H1 (cell line): ENCODE measurements at regions not wholly inside any gene's neighbourhood (a gene's known extent, or its start where the extent isn't known, plus 50 kb on each side); places are given as distances from the start of the nearest gene placed in this dataset.

ENCODE experiments used
- CTCF ChIA-PET: fragments of 300-600 bp; sonication (Branson Sonifier 250); formaldehyde crosslinking; loops from one replicate; lab custom pipeline; 2021; ENCODE audit not compliant: partially characterized antibody; lab: Charles Lee
- POLR2A ChIA-PET: fragments of 300-600 bp; sonication (Branson Sonifier 250); formaldehyde crosslinking; loops from one replicate; lab custom pipeline; 2021; ENCODE audit warnings: inconsistent platforms; ENCODE audit not compliant: partially characterized antibody; lab: Charles Lee
- DNase-seq, 2 experiments: peaks; one replicate each; pipeline versions ENCODE4 v3.0.0 to v3.0.0-alpha.2; 2010 to 2022; ENCODE audit warnings: low spot score in 2 of 2, low read depth in 1 of 2, mixed read lengths in 1 of 2
- FAIRE-seq: peaks from 2 replicates; lab custom pipeline; 2011; peaks lifted over from hg19 to GRCh38; lab: Jason Lieb, UNC
- H2AFZ ChIP-seq: 2 replicates; pipeline ENCODE4 v1.8.1; 2012; ENCODE audit warnings: low read length, inconsistent platforms
- H2AK5ac ChIP-seq: 2 replicates; pipeline ENCODE4 v1.6.1; 2013; ENCODE audit warnings: low read depth, low read length
- H2BK120ac ChIP-seq: replicated peaks from 2 replicates; pipeline ENCODE3; 2013; ENCODE audit warnings: low read depth, low read length, inconsistent platforms
- H2BK12ac ChIP-seq: 2 replicates; pipeline ENCODE4 v1.6.1; 2013; ENCODE audit warnings: low read depth, low read length
- H2BK15ac ChIP-seq: 2 replicates; pipeline ENCODE4 v1.6.1; 2013; ENCODE audit warnings: low read length
- H2BK20ac ChIP-seq: 2 replicates; pipeline ENCODE4 v1.6.1; 2013; ENCODE audit warnings: low read length
- H2BK5ac ChIP-seq: 2 replicates; pipeline ENCODE4 v1.6.1; 2013; ENCODE audit warnings: low read depth, low read length
- H3K14ac ChIP-seq: 2 replicates; pipeline ENCODE4 v1.6.1; 2013; ENCODE audit warnings: inconsistent platforms; ENCODE audit not compliant: insufficient read length
- H3K18ac ChIP-seq: 2 replicates; pipeline ENCODE4 v1.6.1; 2013; ENCODE audit warnings: low read length; ENCODE audit errors: extremely low read depth
- H3K23ac ChIP-seq: 2 replicates; pipeline ENCODE4 v1.6.1; 2013; ENCODE audit warnings: inconsistent platforms; ENCODE audit not compliant: insufficient read length
- H3K23me2 ChIP-seq: 2 replicates; pipeline ENCODE4 v1.6.1; 2013; ENCODE audit warnings: low read depth, low read length
- H3K27ac ChIP-seq: 2 replicates; pipeline ENCODE4 v1.6.1; 2011; ENCODE audit warnings: low read depth, low read length, inconsistent platforms
- H3K27me3 ChIP-seq, 4 experiments: replicated peaks in 1 of 4; 1 replicate in 1 of 4; 2 replicates in 3 of 4; pipeline versions ENCODE4 v1.6.1 to v1.8.1; 2011 to 2013; ENCODE audit warnings: low read length in 3 of 4, mild to moderate bottlenecking in 3 of 4, inconsistent platforms in 2 of 4, mixed read lengths in 2 of 4, moderate library complexity in 1 of 4; ENCODE audit not compliant: control insufficient read depth in 3 of 4, insufficient read depth in 3 of 4; ENCODE audit errors: extremely low read depth in 1 of 4
- H3K36me3 ChIP-seq, 4 experiments: 2 replicates each; pipeline versions ENCODE4 v1.6.1 to v1.8.1; 2011 to 2013; ENCODE audit warnings: mild to moderate bottlenecking in 4 of 4, low read length in 3 of 4, moderate library complexity in 2 of 4, control low read depth in 1 of 4, inconsistent platforms in 1 of 4; ENCODE audit not compliant: insufficient read depth in 4 of 4, control insufficient read depth in 2 of 4
- H3K4ac ChIP-seq: replicated peaks from 2 replicates; pipeline ENCODE3; 2013; ENCODE audit warnings: low read length, low read depth, mixed read lengths, inconsistent platforms; ENCODE audit not compliant: insufficient read length
- H3K4me1 ChIP-seq, 4 experiments: replicated peaks in 1 of 4; 1 replicate in 1 of 4; 2 replicates in 3 of 4; pipeline versions ENCODE4 v1.6.1 to v1.8.1; 2011 to 2013; ENCODE audit warnings: low read length in 3 of 4, inconsistent platforms in 2 of 4, mixed read lengths in 1 of 4; ENCODE audit not compliant: insufficient read depth in 4 of 4, control insufficient read depth in 3 of 4
- H3K4me2 ChIP-seq, 2 experiments: 2 replicates each; pipeline versions ENCODE4 v1.6.1 to v1.8.1; 2011 to 2013; ENCODE audit warnings: low read depth in 2 of 2, low read length in 2 of 2, control low read depth in 1 of 2, inconsistent platforms in 1 of 2, mild to moderate bottlenecking in 1 of 2; ENCODE audit not compliant: insufficient read depth in 1 of 2
- H3K4me3 ChIP-seq, 4 experiments: fragments of 200-600, 300-600 bp in 1 of 4; sonication (generic), shearing (Covaris generic), sonication (Bioruptor Twin) in 1 of 4; 2 replicates each; pipeline versions ENCODE4 v1.5.1 to v1.8.1; 2011 to 2016; ENCODE audit warnings: low read length in 4 of 4, low read depth in 3 of 4, control low read depth in 2 of 4, inconsistent platforms in 2 of 4, mild to moderate bottlenecking in 2 of 4, mixed read lengths in 1 of 4, moderate library complexity in 1 of 4; ENCODE audit not compliant: insufficient read depth in 2 of 4; ENCODE audit errors: extremely low read depth in 1 of 4
- H3K56ac ChIP-seq: replicated peaks from 2 replicates; pipeline ENCODE3; 2013; ENCODE audit warnings: low read depth, mild to moderate bottlenecking, mixed read lengths, low read length, inconsistent platforms; ENCODE audit not compliant: insufficient read length
- H3K79me1 ChIP-seq: 2 replicates; pipeline ENCODE4 v1.6.1; 2013; ENCODE audit warnings: low read depth, low read length, control low read depth
- H3K79me2 ChIP-seq, 2 experiments: 2 replicates each; pipeline versions ENCODE4 v1.6.1 to v1.8.1; 2012 to 2013; ENCODE audit warnings: low read length in 2 of 2, mild to moderate bottlenecking in 2 of 2, inconsistent platforms in 1 of 2; ENCODE audit not compliant: insufficient read depth in 2 of 2, control insufficient read depth in 1 of 2
- H3K9ac ChIP-seq, 4 experiments: replicated peaks in 1 of 4; 1 replicate in 1 of 4; 2 replicates in 3 of 4; pipeline versions ENCODE4 v1.6.1 to v1.8.1; 2011 to 2013; ENCODE audit warnings: low read depth in 3 of 4, low read length in 3 of 4, control low read depth in 2 of 4, mild to moderate bottlenecking in 2 of 4, moderate library complexity in 2 of 4, inconsistent platforms in 1 of 4; ENCODE audit errors: extremely low read depth in 1 of 4
- H3K9me3 ChIP-seq, 2 experiments: 2 replicates each; pipeline versions ENCODE4 v1.6.1 to v1.8.1; 2012 to 2013; ENCODE audit warnings: mild to moderate bottlenecking in 2 of 2, moderate library complexity in 2 of 2, control low read depth in 1 of 2, inconsistent platforms in 1 of 2, low read depth in 1 of 2, low read length in 1 of 2, mixed read lengths in 1 of 2; ENCODE audit not compliant: insufficient read depth in 2 of 2
- H4K20me1 ChIP-seq, 2 experiments: replicated peaks in 1 of 2; 2 replicates each; pipeline versions ENCODE3 to v1.8.1; 2011 to 2013; ENCODE audit warnings: inconsistent platforms in 2 of 2, low read length in 2 of 2, mild to moderate bottlenecking in 1 of 2; ENCODE audit not compliant: insufficient read depth in 2 of 2, control insufficient read depth in 1 of 2
- H4K5ac ChIP-seq: 2 replicates; pipeline ENCODE4 v1.6.1; 2013; ENCODE audit warnings: low read length, low read depth, mixed read lengths, inconsistent platforms; ENCODE audit not compliant: insufficient read length
- H4K8ac ChIP-seq: 2 replicates; pipeline ENCODE4 v1.8.0; 2013; ENCODE audit warnings: mild to moderate bottlenecking, moderate library complexity, low read length, inconsistent platforms; ENCODE audit not compliant: insufficient read depth; ENCODE audit errors: extremely low read depth
- H4K91ac ChIP-seq: replicated peaks from 2 replicates; pipeline ENCODE3; 2013; ENCODE audit warnings: low read length, mixed read lengths, inconsistent platforms; ENCODE audit not compliant: insufficient read length
- CEBPB ChIP-seq: IDR thresholded peaks from 2 replicates; pipeline ENCODE4 v1.6.1; 2012; ENCODE audit warnings: low read depth, low read length
- JUND ChIP-seq: IDR thresholded peaks from 2 replicates; pipeline ENCODE4 v1.6.1; 2011; ENCODE audit warnings: mild to moderate bottlenecking, improper control_type of control experiment, low read length
- KDM1A ChIP-seq: fragments of 200-600, 300-600 bp; sonication (generic); IDR thresholded peaks from 2 replicates; pipeline ENCODE4 v1.7.1; 2016; ENCODE audit warnings: mild to moderate bottlenecking, low read length, borderline replicate concordance
- PHF8 ChIP-seq: fragments of 200-600 bp; sonication (generic); conservative IDR thresholded peaks from 2 replicates; pipeline ENCODE4 v1.7.1; 2012; ENCODE audit warnings: low read depth, mild to moderate bottlenecking, inconsistent platforms, low read length, moderate library complexity
- RAD21 ChIP-seq, 2 experiments: IDR thresholded peaks in 1 of 2; conservative IDR thresholded peaks in 1 of 2; 2 replicates each; pipeline ENCODE4 v1.6.1; 2011; ENCODE audit warnings: low read depth in 2 of 2, low read length in 2 of 2, improper control_type of control experiment in 1 of 2, inconsistent platforms in 1 of 2, mild to moderate bottlenecking in 1 of 2, moderate library complexity in 1 of 2
- SP1 ChIP-seq: IDR thresholded peaks from 2 replicates; pipeline ENCODE4 v1.6.1; 2011; ENCODE audit warnings: low read depth, low read length
- SUZ12 ChIP-seq: fragments of 200-600 bp; sonication (generic); IDR thresholded peaks from 2 replicates; pipeline ENCODE4 v1.6.1; 2012; ENCODE audit warnings: mild to moderate bottlenecking, inconsistent platforms, low read length, moderate library complexity, mixed read lengths
- TAF1 ChIP-seq: IDR thresholded peaks from 2 replicates; pipeline ENCODE4 v1.6.1; 2011; ENCODE audit warnings: mild to moderate bottlenecking, low read depth, low read length
- TBP ChIP-seq: IDR thresholded peaks from 2 replicates; pipeline ENCODE4 v1.6.1; 2011; ENCODE audit warnings: low read depth, low read length, improper control_type of control experiment
- TCF12 ChIP-seq: IDR thresholded peaks from 2 replicates; pipeline ENCODE4 v1.6.1; 2011; ENCODE audit warnings: low read depth, mild to moderate bottlenecking, low read length
- TEAD4 ChIP-seq: IDR thresholded peaks from 2 replicates; pipeline ENCODE4 v1.6.1; 2012; ENCODE audit warnings: low read depth, low read length, inconsistent platforms, mixed read lengths
- WGBS, 2 experiments: shearing (Covaris generic) in 1 of 2; methylation state at CpG; one replicate each; pipeline versions ENCODE4 v1.1.6 to v1.1.7; 2013 to 2015; ENCODE audit warnings: low lambda C conversion rate in 2 of 2, mixed read lengths in 2 of 2, inconsistent platforms in 1 of 2, low coverage in 1 of 2, missing lambda C conversion rate in 1 of 2; ENCODE audit not compliant: insufficient replicate concordance in 2 of 2, insufficient coverage in 1 of 2, insufficient read length in 1 of 2; ENCODE audit errors: extremely low coverage in 1 of 2, missing lambda C conversion rate in 1 of 2; 5-methylcytosine and 5-hydroxymethylcytosine counted together

DNA sequence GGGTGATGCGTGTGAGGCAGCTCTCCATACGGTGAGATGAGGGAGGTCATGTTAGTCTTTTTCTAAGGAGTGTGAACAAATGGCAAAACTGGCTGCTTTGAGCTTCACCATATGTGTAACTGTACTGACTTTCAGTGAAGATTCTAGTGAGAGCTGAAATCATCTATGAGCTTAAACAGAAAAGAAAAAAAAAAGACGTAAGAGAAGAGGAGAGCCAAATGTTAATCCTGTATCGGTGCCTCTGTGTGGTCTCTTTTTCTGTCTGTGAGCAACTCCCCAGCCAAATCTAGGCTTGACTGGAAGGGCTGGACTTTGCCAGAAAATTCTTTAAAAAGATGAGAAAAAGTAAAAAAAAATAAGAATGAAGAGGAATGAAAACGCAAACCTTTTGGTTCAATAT is 209.7 kb upstream of the TUT7 start:
- ChIA-PET POLR2A (no interaction called here), CTCF (no interaction called here)
- Histone ChIP-seq H2BK15ac (no peak overlapping the region), H4K91ac (no peak overlapping the region), H3K36me3 (no peaks in the 10 kb centered on the region), H3K79me2 (no peaks in the 10 kb centered on the region), H2AFZ (no peak overlapping the region), H3K4ac (no peak overlapping the region), H3K18ac (no peak overlapping the region), H3K56ac (no peak overlapping the region), H2BK120ac (no peak overlapping the region), H3K4me1 (no peaks in the 10 kb centered on the region), H3K4me2 (no peak overlapping the region), H4K8ac (no peak overlapping the region), H3K9ac (no peak overlapping the region), H3K27ac (no peak overlapping the region), H3K23ac (no peak overlapping the region), H3K4me3 (no peak overlapping the region), H2BK5ac (no peak overlapping the region), H2BK12ac (no peak overlapping the region), H3K23me2 (no peaks in the 10 kb centered on the region), H3K9me3 (peaks cover 0 to 3% of the 10 kb centered on the region in 2 experiments; a peak in 1 of 4 replicates), H3K14ac (no peak overlapping the region), H3K79me1 (no peaks in the 10 kb centered on the region), H2AK5ac (no peak overlapping the region), H3K27me3 (no peaks in the 10 kb centered on the region), H4K5ac (no peak overlapping the region), H2BK20ac (no peak overlapping the region), H4K20me1 (no peaks in the 10 kb centered on the region)
- WGBS, 2 experiments, result 80% methylated on average over 4 of the region's 5 CpGs; no CpG with 5 or more reads in 1 of the 2 experiments
- FAIRE-seq (no peak), DNase-seq (no peak)
- no peak for TF ChIP-seq CEBPB
- TF ChIP-seq KDM1A, result no peak
- no peak for TF ChIP-seq TAF1
- no peak for TF ChIP-seq SP1
- TF ChIP-seq RAD21 (IDR thresholded peaks at IDR 0.05 in 1 of 2, conservative IDR thresholded peaks at IDR 0.05 in 1 of 2; ENCODE audit: low read depth in 2 of 2, low read length in 2 of 2), result no peak
- no peak for TF ChIP-seq PHF8
- no peak for TF ChIP-seq TCF12
- no peak for TF ChIP-seq SUZ12
- no peak for TF ChIP-seq TEAD4
- TF ChIP-seq JUND, result no peak
- no peak for TF ChIP-seq TBP
